HepG2 (cell line): ENCODE measurements at regions not wholly inside any gene's neighbourhood (a gene's known extent, or its start where the extent isn't known, plus 50 kb on each side); places are given as distances from the start of the nearest gene placed in this dataset.

Experiments
- ATAC-seq: fragments of 200-7000 bp; cut with Tn5 transposase; 3 replicates; pipeline ENCODE4 v1.9.1; 2020; ENCODE audit warnings: mild to moderate bottlenecking, moderate library complexity
- BruUV-seq: library from RNA; stranded (reverse); fragments of 400-500 nt; replicated peaks from 2 replicates; lab custom pipeline; 2021; lab: Mats Ljungman, UMichigan
- CTCF ChIA-PET: fragments of 300-600 bp; formaldehyde crosslinking; extraction: SDS; loops from one replicate; lab custom pipeline; 2021; ENCODE audit warnings: low total read pairs, inconsistent platforms, low intra/inter-chr PET ratio; lab: Yijun Ruan, JAX
- POLR2A ChIA-PET: fragments of 350-600 bp; sonication (Branson Sonifier 250); formaldehyde crosslinking; loops from one replicate; lab custom pipeline; 2020; ENCODE audit warnings: antibody characterized with exemption, inconsistent platforms; lab: Yijun Ruan, JAX
- DNase-seq: peaks from one replicate; pipeline ENCODE4 v3.0.0-alpha.2; 2015; ENCODE audit warnings: low spot score
- FAIRE-seq: peaks from 3 replicates; lab custom pipeline; 2011; peaks lifted over from hg19 to GRCh38; lab: Jason Lieb, UNC
- H2AFZ ChIP-seq: one replicate; pipeline ENCODE4 v1.6.1; 2011; ENCODE audit warnings: low read length, inconsistent platforms
- H3K27ac ChIP-seq: fragments of 300-600 bp; 3 replicates; pipeline ENCODE4 v1.8.0; 2011; ENCODE audit warnings: mixed run types, mild to moderate bottlenecking, mixed read lengths, low read length, inconsistent platforms; ENCODE audit not compliant: insufficient read depth; ENCODE audit errors: extremely low read length
- H3K27me3 ChIP-seq, 2 experiments: fragments of 200-600 bp in 1 of 2; 2 replicates in 1 of 2; 3 replicates in 1 of 2; pipeline versions ENCODE4 v1.6.0 to v1.8.0; 2011; ENCODE audit warnings: low read length in 2 of 2, mild to moderate bottlenecking in 2 of 2, moderate library complexity in 2 of 2, inconsistent platforms in 1 of 2; ENCODE audit not compliant: insufficient read depth in 2 of 2, control insufficient read depth in 1 of 2
- H3K36me3 ChIP-seq, 2 experiments: fragments of 200-600 bp in 1 of 2; replicated peaks in 1 of 2; 2 replicates in 1 of 2; 3 replicates in 1 of 2; pipeline versions ENCODE4 v1.5.1 to v1.8.0; 2011; ENCODE audit warnings: low read length in 2 of 2, inconsistent platforms in 1 of 2; ENCODE audit not compliant: insufficient read depth in 2 of 2, control insufficient read depth in 1 of 2
- H3K4me1 ChIP-seq: 2 replicates; pipeline ENCODE4 v1.5.1; 2012; ENCODE audit warnings: low read length, inconsistent platforms; ENCODE audit not compliant: insufficient read depth
- H3K4me2 ChIP-seq: 2 replicates; pipeline ENCODE4 v1.6.0; 2011; ENCODE audit warnings: low read depth, low read length, inconsistent platforms
- H3K4me3 ChIP-seq, 3 experiments: fragments of 200-600 bp in 1 of 3; sonication (generic), shearing (Covaris generic) in 1 of 3; replicated peaks in 1 of 3; 2 replicates each; pipeline ENCODE4 v1.5.1; 2011 to 2016; ENCODE audit warnings: low read length in 3 of 3, inconsistent platforms in 2 of 3, low read depth in 2 of 3, mild to moderate bottlenecking in 2 of 3, control low read depth in 1 of 3, mixed read lengths in 1 of 3; ENCODE audit not compliant: insufficient read depth in 1 of 3
- H3K79me2 ChIP-seq: one replicate; pipeline ENCODE4 v1.6.1; 2011; ENCODE audit warnings: low read length, inconsistent platforms; ENCODE audit not compliant: insufficient read depth
- H3K9ac ChIP-seq: 2 replicates; pipeline ENCODE4 v1.6.0; 2011; ENCODE audit warnings: mild to moderate bottlenecking, low read depth, low read length, inconsistent platforms; ENCODE audit not compliant: insufficient read depth
- H3K9me3 ChIP-seq: 2 replicates; pipeline ENCODE4 v1.5.1; 2012; ENCODE audit warnings: mild to moderate bottlenecking, low read length
- H4K20me1 ChIP-seq: 2 replicates; pipeline ENCODE4 v1.6.0; 2011; ENCODE audit warnings: inconsistent platforms, mild to moderate bottlenecking, low read length, moderate library complexity; ENCODE audit not compliant: insufficient read depth
- ATF7 ChIP-seq, 2 experiments: fragments of 450-650 bp in 1 of 2; sonication (generic) in 1 of 2; formaldehyde crosslinking in 1 of 2; IDR thresholded peaks; 2 replicates each; pipeline versions ENCODE4 v1.4.0 to v1.6.1; 2016 to 2020; ENCODE audit warnings: antibody characterized with exemption in 1 of 2, mild to moderate bottlenecking in 1 of 2, missing genetic modification reagents in 1 of 2
- FOXA3 ChIP-seq: IDR thresholded peaks from 2 replicates; pipeline ENCODE4 v1.6.1; 2016; ENCODE audit warnings: missing genetic modification reagents, missing compliant biosample characterization
- JDP2 ChIP-seq: sonication (generic); formaldehyde crosslinking; IDR thresholded peaks from 2 replicates; pipeline ENCODE4 v1.8.1; 2022; ENCODE audit warnings: missing genetic modification reagents, borderline replicate concordance
- MXD4 ChIP-seq: IDR thresholded peaks from 2 replicates; pipeline ENCODE4 v1.6.1; 2016; ENCODE audit warnings: mild to moderate bottlenecking, missing biosample characterization, missing genetic modification reagents
- PHF20 ChIP-seq: sonication (generic); formaldehyde crosslinking; IDR thresholded peaks from 2 replicates; pipeline ENCODE4 v1.5.0; 2020; ENCODE audit warnings: mild to moderate bottlenecking, missing genetic modification reagents
- WGBS: methylation state at CpG from one replicate; pipeline ENCODE4 v1.1.6; 2017; ENCODE audit warnings: low lambda C conversion rate; 5-methylcytosine and 5-hydroxymethylcytosine counted together
- in situ Hi-C: cut with HindIII; loops from 2 replicates; pipeline ENCODE4 v1.10.0; 2017; ENCODE audit warnings: low pct_unique_long_range_greater_than_20kb; ENCODE audit not compliant: extremely low pct_ligation_motif_present
- intact Hi-C: fragments of 100-400 bp; cut with micrococcal nuclease; formaldehyde crosslinking; loops from one replicate; pipeline ENCODE4 v1.10.0; 2022; ENCODE audit not compliant: unreplicated experiment
- TF ChIP-seq, protein P1 (sequence below): sonication (generic); formaldehyde crosslinking; IDR thresholded peaks from 2 replicates; pipeline ENCODE4 v1.4.0; 2020; ENCODE audit warnings: missing genetic modification reagents, borderline replicate concordance
- TF ChIP-seq, protein P2 (sequence below): sonication (generic); formaldehyde crosslinking; IDR thresholded peaks from 2 replicates; pipeline ENCODE4 v1.5.0; 2020; ENCODE audit warnings: missing genetic modification reagents

DNA sequence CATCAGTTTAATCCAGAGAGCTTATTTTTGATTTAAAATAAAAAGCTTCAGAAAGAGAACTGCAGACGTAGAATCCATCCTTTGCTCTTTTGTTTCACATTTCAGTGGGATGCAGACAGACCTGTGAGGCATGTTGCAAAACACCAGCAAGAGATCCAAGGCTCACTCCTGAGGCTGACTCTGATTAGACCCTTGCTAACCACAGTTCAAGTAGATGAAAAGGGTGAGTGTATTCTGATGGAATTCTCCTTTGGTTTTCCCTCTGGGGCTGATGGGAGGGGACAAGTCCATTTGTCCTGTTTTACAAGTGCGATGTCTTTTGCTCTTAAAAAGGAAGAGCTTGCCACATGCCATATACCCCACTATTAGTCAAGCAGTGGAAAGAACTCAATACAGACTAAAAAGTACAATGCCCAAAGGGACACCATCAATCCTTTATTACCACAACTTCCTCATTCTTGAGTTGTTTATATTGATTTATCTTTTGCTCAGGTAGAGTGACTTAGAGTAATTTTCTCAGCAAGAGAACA is 772.7 kb downstream of the MAFB start (continued):
- TF ChIP-seq, protein P1, sequence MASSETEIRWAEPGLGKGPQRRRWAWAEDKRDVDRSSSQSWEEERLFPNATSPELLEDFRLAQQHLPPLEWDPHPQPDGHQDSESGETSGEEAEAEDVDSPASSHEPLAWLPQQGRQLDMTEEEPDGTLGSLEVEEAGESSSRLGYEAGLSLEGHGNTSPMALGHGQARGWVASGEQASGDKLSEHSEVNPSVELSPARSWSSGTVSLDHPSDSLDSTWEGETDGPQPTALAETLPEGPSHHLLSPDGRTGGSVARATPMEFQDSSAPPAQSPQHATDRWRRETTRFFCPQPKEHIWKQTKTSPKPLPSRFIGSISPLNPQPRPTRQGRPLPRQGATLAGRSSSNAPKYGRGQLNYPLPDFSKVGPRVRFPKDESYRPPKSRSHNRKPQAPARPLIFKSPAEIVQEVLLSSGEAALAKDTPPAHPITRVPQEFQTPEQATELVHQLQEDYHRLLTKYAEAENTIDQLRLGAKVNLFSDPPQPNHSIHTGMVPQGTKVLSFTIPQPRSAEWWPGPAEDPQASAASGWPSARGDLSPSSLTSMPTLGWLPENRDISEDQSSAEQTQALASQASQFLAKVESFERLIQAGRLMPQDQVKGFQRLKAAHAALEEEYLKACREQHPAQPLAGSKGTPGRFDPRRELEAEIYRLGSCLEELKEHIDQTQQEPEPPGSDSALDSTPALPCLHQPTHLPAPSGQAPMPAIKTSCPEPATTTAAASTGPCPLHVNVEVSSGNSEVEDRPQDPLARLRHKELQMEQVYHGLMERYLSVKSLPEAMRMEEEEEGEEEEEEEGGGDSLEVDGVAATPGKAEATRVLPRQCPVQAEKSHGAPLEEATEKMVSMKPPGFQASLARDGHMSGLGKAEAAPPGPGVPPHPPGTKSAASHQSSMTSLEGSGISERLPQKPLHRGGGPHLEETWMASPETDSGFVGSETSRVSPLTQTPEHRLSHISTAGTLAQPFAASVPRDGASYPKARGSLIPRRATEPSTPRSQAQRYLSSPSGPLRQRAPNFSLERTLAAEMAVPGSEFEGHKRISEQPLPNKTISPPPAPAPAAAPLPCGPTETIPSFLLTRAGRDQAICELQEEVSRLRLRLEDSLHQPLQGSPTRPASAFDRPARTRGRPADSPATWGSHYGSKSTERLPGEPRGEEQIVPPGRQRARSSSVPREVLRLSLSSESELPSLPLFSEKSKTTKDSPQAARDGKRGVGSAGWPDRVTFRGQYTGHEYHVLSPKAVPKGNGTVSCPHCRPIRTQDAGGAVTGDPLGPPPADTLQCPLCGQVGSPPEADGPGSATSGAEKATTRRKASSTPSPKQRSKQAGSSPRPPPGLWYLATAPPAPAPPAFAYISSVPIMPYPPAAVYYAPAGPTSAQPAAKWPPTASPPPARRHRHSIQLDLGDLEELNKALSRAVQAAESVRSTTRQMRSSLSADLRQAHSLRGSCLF (CRISPR knock-in tag) = no peak

DNA sequence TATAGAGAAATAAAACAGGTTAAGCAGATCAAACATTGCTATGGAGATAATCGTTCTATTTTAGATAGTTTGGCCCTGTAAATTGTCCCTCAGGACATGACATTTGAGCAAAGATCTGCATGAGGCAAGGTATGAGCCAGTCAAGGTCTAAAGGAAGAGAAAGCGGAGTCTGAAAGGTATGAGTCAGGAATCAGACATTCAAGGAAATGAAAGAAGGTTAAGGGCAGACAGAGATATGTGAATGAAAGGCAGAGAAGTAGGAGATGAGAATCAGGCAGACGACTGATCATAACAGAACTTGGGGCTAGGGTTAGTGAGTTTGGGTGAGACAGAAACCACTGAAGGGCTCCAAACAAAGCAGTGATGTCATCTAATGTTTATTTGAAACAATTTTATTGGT is 775.8 kb downstream of the MAFB start:
- H3K79me2 ChIP-seq = no peaks in the 10 kb centered on the region
- H3K4me3 ChIP-seq = no peak overlapping the region
- ChIA-PET POLR2A (no interaction called here), CTCF (no interaction called here)
- BruUV-seq = no TSS peak
- TF ChIP-seq MXD4 (CRISPR knock-in tag) (no peak), ATF7 (IDR thresholded peaks at IDR 0.05) (peak; percentile 54; the same call in 1 of the 2 replicates), ATF7 (CRISPR knock-in tag; IDR thresholded peaks at IDR 0.05) (no peak), FOXA3 (CRISPR knock-in tag) (no peak), JDP2 (CRISPR knock-in tag) (no peak), PHF20 (no peak)
- TF ChIP-seq, protein P2, sequence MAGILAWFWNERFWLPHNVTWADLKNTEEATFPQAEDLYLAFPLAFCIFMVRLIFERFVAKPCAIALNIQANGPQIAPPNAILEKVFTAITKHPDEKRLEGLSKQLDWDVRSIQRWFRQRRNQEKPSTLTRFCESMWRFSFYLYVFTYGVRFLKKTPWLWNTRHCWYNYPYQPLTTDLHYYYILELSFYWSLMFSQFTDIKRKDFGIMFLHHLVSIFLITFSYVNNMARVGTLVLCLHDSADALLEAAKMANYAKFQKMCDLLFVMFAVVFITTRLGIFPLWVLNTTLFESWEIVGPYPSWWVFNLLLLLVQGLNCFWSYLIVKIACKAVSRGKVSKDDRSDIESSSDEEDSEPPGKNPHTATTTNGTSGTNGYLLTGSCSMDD = no peak
- no peak overlapping the region for H3K4me2 ChIP-seq
- no peak for FAIRE-seq
- no peak overlapping the region for H3K27ac ChIP-seq
- H3K36me3 ChIP-seq = no peaks in the 10 kb centered on the region
- WGBS = 11% methylated on average over 2 of the region's 3 CpGs
- in situ Hi-C loops (no loop called here), intact Hi-C loops (no loop called here)
- H4K20me1 ChIP-seq = no peaks in the 10 kb centered on the region
- H2AFZ ChIP-seq = no peak overlapping the region
- no peak for DNase-seq
- no peaks in the 10 kb centered on the region for H3K4me1 ChIP-seq
- ATAC-seq = no peak
- no peak overlapping the region for H3K9ac ChIP-seq
- peaks cover 99% of the 10 kb centered on the region for H3K9me3 ChIP-seq
- no peaks in the 10 kb centered on the region for H3K27me3 ChIP-seq
